ENCODE measurements at regions not wholly inside any gene's neighbourhood (a gene's known extent, or its start where the extent isn't known, plus 50 kb on each side); places are given as distances from the start of the nearest gene placed in this dataset.

DNA sequence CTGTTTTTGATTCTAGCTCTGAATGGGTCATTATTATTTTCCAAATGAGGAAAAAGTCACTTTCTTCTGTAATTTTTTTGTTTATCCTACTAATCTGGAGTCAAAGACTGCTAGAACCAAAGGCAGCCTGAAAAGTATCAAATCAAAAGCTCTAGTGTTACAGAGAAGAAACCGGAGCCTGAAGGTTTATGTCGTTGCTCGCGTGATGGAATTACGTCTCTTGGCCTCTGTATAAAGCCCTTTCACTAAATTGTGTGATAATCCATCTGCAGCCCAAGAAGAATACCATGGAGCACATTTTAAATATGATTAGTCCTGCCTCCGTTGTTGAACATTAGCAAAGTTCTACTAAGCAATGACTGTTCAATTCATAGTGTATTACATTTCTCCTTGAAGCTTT lies 738.6 kb downstream of the C6orf118 start:
- no peak overlapping the region for H3K9ac ChIP-seq (ENCODE audit: insufficient read depth, low read depth, low read length)
- ChIA-PET POLR2A (no interaction called here), CTCF (ENCODE audit: low intra/inter-chr PET ratio, low total read pairs) (no interaction called here)
- peaks cover 96% of the 10 kb centered on the region for H3K9me3 ChIP-seq (ENCODE audit: low read length)
- H3K36me3 ChIP-seq (replicated peaks in 1 of 2; ENCODE audit: control insufficient read depth in 1 of 2, insufficient read depth in 2 of 2, low read length in 2 of 2) = no peaks in the 10 kb centered on the region
- no peaks in the 10 kb centered on the region for H3K27me3 ChIP-seq (ENCODE audit: control insufficient read depth in 1 of 2, insufficient read depth in 2 of 2, low read length in 2 of 2)
- in situ Hi-C loops (cut with HindIII; ENCODE audit: extremely low pct_ligation_motif_present, low pct_unique_long_range_greater_than_20kb) = no loop called here
- H3K4me2 ChIP-seq (ENCODE audit: low read depth, low read length) = no peak overlapping the region
- H3K4me3 ChIP-seq (replicated peaks in 1 of 3; ENCODE audit: insufficient read depth in 1 of 3, low read depth in 2 of 3, low read length in 3 of 3) = no peak overlapping the region
- 53% methylated on average over 6 of the region's 6 CpGs for WGBS (ENCODE audit: low lambda C conversion rate)
- H3K27ac ChIP-seq (ENCODE audit: extremely low read length, insufficient read depth, low read length) = no peak overlapping the region
- no peak overlapping the region for H2AFZ ChIP-seq (ENCODE audit: low read length)
- no peaks in the 10 kb centered on the region for H4K20me1 ChIP-seq (ENCODE audit: insufficient read depth, low read length)
- no peak for DNase-seq (ENCODE audit: low spot score)
- ATAC-seq = no peak
- intact Hi-C loops (cut with micrococcal nuclease; ENCODE audit: unreplicated experiment) = no loop called here
- no peak for FAIRE-seq
- BruUV-seq (replicated peaks) = no TSS peak
- no peak for TF ChIP-seq MIXL1 (CRISPR knock-in tag; IDR thresholded peaks at IDR 0.05)
- TF ChIP-seq MXD4 (CRISPR knock-in tag; IDR thresholded peaks at IDR 0.05) = no peak
- TF ChIP-seq, protein P1, sequence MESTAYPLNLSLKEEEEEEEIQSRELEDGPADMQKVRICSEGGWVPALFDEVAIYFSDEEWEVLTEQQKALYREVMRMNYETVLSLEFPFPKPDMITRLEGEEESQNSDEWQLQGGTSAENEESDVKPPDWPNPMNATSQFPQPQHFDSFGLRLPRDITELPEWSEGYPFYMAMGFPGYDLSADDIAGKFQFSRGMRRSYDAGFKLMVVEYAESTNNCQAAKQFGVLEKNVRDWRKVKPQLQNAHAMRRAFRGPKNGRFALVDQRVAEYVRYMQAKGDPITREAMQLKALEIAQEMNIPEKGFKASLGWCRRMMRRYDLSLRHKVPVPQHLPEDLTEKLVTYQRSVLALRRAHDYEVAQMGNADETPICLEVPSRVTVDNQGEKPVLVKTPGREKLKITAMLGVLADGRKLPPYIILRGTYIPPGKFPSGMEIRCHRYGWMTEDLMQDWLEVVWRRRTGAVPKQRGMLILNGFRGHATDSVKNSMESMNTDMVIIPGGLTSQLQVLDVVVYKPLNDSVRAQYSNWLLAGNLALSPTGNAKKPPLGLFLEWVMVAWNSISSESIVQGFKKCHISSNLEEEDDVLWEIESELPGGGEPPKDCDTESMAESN (CRISPR knock-in tag; conservative IDR thresholded peaks at IDR 0.05) = no peak
- TF ChIP-seq, protein P2, sequence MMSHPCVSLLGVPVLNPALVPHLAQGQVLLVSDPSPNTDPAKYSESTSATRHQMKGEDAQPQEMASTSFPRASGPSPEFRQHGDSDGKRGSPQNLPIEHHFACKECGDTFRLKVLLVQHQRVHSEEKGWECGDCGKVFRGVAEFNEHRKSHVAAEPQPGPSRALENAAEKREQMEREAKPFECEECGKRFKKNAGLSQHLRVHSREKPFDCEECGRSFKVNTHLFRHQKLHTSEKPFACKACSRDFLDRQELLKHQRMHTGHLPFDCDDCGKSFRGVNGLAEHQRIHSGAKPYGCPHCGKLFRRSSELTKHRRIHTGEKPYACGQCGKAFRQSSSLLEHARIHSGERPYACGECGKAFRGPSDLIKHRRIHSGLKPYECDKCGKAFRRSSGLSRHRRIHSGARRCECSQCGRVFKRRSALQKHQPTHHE (CRISPR knock-in tag; IDR thresholded peaks at IDR 0.05; ENCODE audit: borderline replicate concordance) = no peak
- TF ChIP-seq, protein P3, sequence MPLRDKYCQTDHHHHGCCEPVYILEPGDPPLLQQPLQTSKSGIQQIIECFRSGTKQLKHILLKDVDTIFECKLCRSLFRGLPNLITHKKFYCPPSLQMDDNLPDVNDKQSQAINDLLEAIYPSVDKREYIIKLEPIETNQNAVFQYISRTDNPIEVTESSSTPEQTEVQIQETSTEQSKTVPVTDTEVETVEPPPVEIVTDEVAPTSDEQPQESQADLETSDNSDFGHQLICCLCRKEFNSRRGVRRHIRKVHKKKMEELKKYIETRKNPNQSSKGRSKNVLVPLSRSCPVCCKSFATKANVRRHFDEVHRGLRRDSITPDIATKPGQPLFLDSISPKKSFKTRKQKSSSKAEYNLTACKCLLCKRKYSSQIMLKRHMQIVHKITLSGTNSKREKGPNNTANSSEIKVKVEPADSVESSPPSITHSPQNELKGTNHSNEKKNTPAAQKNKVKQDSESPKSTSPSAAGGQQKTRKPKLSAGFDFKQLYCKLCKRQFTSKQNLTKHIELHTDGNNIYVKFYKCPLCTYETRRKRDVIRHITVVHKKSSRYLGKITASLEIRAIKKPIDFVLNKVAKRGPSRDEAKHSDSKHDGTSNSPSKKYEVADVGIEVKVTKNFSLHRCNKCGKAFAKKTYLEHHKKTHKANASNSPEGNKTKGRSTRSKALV (CRISPR knock-in tag; IDR thresholded peaks at IDR 0.05) = no peak
- TF ChIP-seq PAF1 (CRISPR knock-in tag; IDR thresholded peaks at IDR 0.05) = no peak
- TF ChIP-seq CREB1 (IDR thresholded peaks at IDR 0.05) = no peak
- TF ChIP-seq CREB1 (CRISPR knock-in tag; IDR thresholded peaks at IDR 0.05) = no peak
- TF ChIP-seq TOE1 (CRISPR knock-in tag; IDR thresholded peaks at IDR 0.05) = no peak
- TF ChIP-seq ZNF598 (CRISPR knock-in tag; IDR thresholded peaks at IDR 0.05; ENCODE audit: borderline replicate concordance) = no peak
- no peak for TF ChIP-seq ZBTB3 (CRISPR knock-in tag; IDR thresholded peaks at IDR 0.05; ENCODE audit: borderline replicate concordance, low read depth)
- H3K4me1 ChIP-seq (ENCODE audit: insufficient read depth, low read length) = no peaks in the 10 kb centered on the region
- H3K79me2 ChIP-seq (ENCODE audit: insufficient read depth, low read length) = no peaks in the 10 kb centered on the region

All from HepG2 (cell line).